SK-N-SH (cell line): ENCODE measurements at regions not wholly inside any gene's neighbourhood (a gene's known extent, or its start where the extent isn't known, plus 50 kb on each side); places are given as distances from the start of the nearest gene placed in this dataset.
"Not testable (repeated sequence)": the region's sequence is repeated elsewhere in the genome, so short reads cannot be mapped to it uniquely, and the experiment has no call there.

Experiments
- CTCF ChIA-PET: fragments of 300-600, 350-600 bp; formaldehyde crosslinking; extraction: SDS; loops from one replicate; lab custom pipeline; 2021; lab: Yijun Ruan, JAX
- POLR2A ChIA-PET: fragments of 350-600 bp; sonication (Branson Sonifier 250); formaldehyde crosslinking; extraction: SDS; loops from one replicate; lab custom pipeline; 2020; ENCODE audit warnings: antibody characterized with exemption, inconsistent platforms; lab: Yijun Ruan, JAX
- DNase-seq: peaks from one replicate; pipeline ENCODE4 v3.0.0; 2012
- H2AFZ ChIP-seq: fragments of 200-600 bp; sonication (generic); 2 replicates; pipeline ENCODE4 v1.8.1; 2016; ENCODE audit warnings: antibody characterized with exemption, mild to moderate bottlenecking, low read depth
- H3F3A ChIP-seq: fragments of 200-600 bp; sonication (generic); replicated peaks from 2 replicates; pipeline ENCODE3; 2016; ENCODE audit warnings: antibody characterized with exemption, mild to moderate bottlenecking; ENCODE audit not compliant: insufficient read depth
- H3K27ac ChIP-seq, 2 experiments: fragments of 200-500 bp in 1 of 2; fragments of 200-600 bp in 1 of 2; sonication (Bioruptor generic) in 1 of 2; sonication (generic), shearing (Covaris generic) in 1 of 2; 2 replicates each; pipeline versions ENCODE4 v1.5.1 to v1.6.1; 2014 to 2016; ENCODE audit warnings: low read depth in 2 of 2, inconsistent platforms in 1 of 2, low read length in 1 of 2, mild to moderate bottlenecking in 1 of 2, mixed read lengths in 1 of 2
- H3K27me3 ChIP-seq: fragments of 200-600 bp; sonication (generic), shearing (Covaris generic); 2 replicates; pipeline ENCODE4 v1.6.1; 2016; ENCODE audit warnings: mixed run types; ENCODE audit not compliant: insufficient read depth
- H3K36me3 ChIP-seq, 2 experiments: fragments of 200-500 bp in 1 of 2; fragments of 200-600 bp in 1 of 2; sonication (Bioruptor generic) in 1 of 2; sonication (generic) in 1 of 2; replicated peaks in 1 of 2; 2 replicates each; pipeline versions ENCODE3 to v1.5.1; 2014 to 2016; ENCODE audit warnings: low read length in 1 of 2, mild to moderate bottlenecking in 1 of 2; ENCODE audit not compliant: insufficient read depth in 2 of 2, control insufficient read depth in 1 of 2
- H3K4me1 ChIP-seq, 2 experiments: fragments of 200-500 bp in 1 of 2; fragments of 200-600 bp in 1 of 2; sonication (Bioruptor generic) in 1 of 2; sonication (generic), shearing (Covaris generic) in 1 of 2; 2 replicates each; pipeline versions ENCODE4 v1.5.1 to v1.6.1; 2014 to 2016; ENCODE audit warnings: low read depth in 1 of 2, low read length in 1 of 2, mixed run types in 1 of 2; ENCODE audit not compliant: insufficient read depth in 2 of 2, control insufficient read depth in 1 of 2
- H3K4me2 ChIP-seq: fragments of 200-600 bp; sonication (generic), shearing (Covaris generic); 2 replicates; pipeline ENCODE4 v1.6.1; 2017; ENCODE audit warnings: mixed run types
- H3K4me3 ChIP-seq, 2 experiments: fragments of 200-500 bp in 1 of 2; fragments of 200-600 bp in 1 of 2; sonication (Bioruptor generic) in 1 of 2; sonication (generic), shearing (Covaris generic) in 1 of 2; 2 replicates each; pipeline versions ENCODE4 v1.5.1 to v1.8.1; 2014 to 2016; ENCODE audit warnings: low read depth in 2 of 2, inconsistent platforms in 1 of 2, low read length in 1 of 2, mild to moderate bottlenecking in 1 of 2, mixed read lengths in 1 of 2, moderate library complexity in 1 of 2
- H3K79me2 ChIP-seq: fragments of 200-600 bp; sonication (generic); 2 replicates; pipeline ENCODE4 v1.8.1; 2017; ENCODE audit warnings: mild to moderate bottlenecking; ENCODE audit not compliant: insufficient read depth
- H3K9ac ChIP-seq: fragments of 200-600 bp; sonication (generic); 2 replicates; pipeline ENCODE4 v1.6.1; 2017; ENCODE audit warnings: mixed run types
- H3K9me2 ChIP-seq: fragments of 200-600 bp; sonication (generic); 2 replicates; pipeline ENCODE4 v1.6.1; 2017; ENCODE audit warnings: mixed run types
- H3K9me3 ChIP-seq: fragments of 200-600 bp; sonication (generic); 2 replicates; pipeline ENCODE4 v1.6.1; 2017; ENCODE audit warnings: mixed run types, mild to moderate bottlenecking, moderate library complexity
- H4K20me1 ChIP-seq: fragments of 200-600 bp; sonication (generic); 2 replicates; pipeline ENCODE4 v1.6.1; 2017; ENCODE audit warnings: mild to moderate bottlenecking, mixed run types; ENCODE audit not compliant: insufficient read depth
- CTCF ChIP-seq: fragments of 200-600 bp; sonication (generic); IDR thresholded peaks from 2 replicates; pipeline ENCODE4 v1.6.1; 2017; ENCODE audit warnings: antibody characterized with exemption, mild to moderate bottlenecking, moderate library complexity
- ELF1 ChIP-seq: IDR thresholded peaks from 2 replicates; pipeline ENCODE4 v1.4.0; 2012
- EP300 ChIP-seq, 2 experiments: IDR thresholded peaks; 2 replicates each; pipeline versions ENCODE4 v1.4.0 to v1.6.1; 2012; ENCODE audit warnings: borderline replicate concordance in 1 of 2, low read depth in 1 of 2, low read length in 1 of 2
- GABPA ChIP-seq: IDR thresholded peaks from 2 replicates; pipeline ENCODE4 v1.4.0; 2012; ENCODE audit warnings: low read depth, mild to moderate bottlenecking
- IRF3 ChIP-seq: fragments of 150-350 bp; IDR thresholded peaks from 2 replicates; pipeline ENCODE4 v1.6.1; 2016; ENCODE audit warnings: mild to moderate bottlenecking, low read depth, low read length
- NRF1 ChIP-seq: IDR thresholded peaks from 2 replicates; pipeline ENCODE4 v1.6.1; 2012; ENCODE audit warnings: low read depth, mild to moderate bottlenecking, low read length
- POLR2AphosphoS5 ChIP-seq: IDR thresholded peaks from 2 replicates; pipeline ENCODE4 v1.6.1; 2012; ENCODE audit warnings: low read depth, low read length
- RAD21 ChIP-seq: IDR thresholded peaks from 2 replicates; pipeline ENCODE4 v1.6.1; 2012; ENCODE audit warnings: mild to moderate bottlenecking, low read length
- RFX5 ChIP-seq: IDR thresholded peaks from 2 replicates; pipeline ENCODE4 v1.6.1; 2012; ENCODE audit warnings: mild to moderate bottlenecking, improper control_type of control experiment, low read length
- TAF1 ChIP-seq: IDR thresholded peaks from 2 replicates; pipeline ENCODE4 v1.6.1; 2012; ENCODE audit warnings: low read depth, mild to moderate bottlenecking, low read length, moderate library complexity, borderline replicate concordance
- TCF12 ChIP-seq: IDR thresholded peaks from 2 replicates; pipeline ENCODE4 v1.4.0; 2012
- ZBTB33 ChIP-seq: IDR thresholded peaks from 2 replicates; pipeline ENCODE4 v1.4.0; 2012; ENCODE audit warnings: low read depth, borderline replicate concordance
- WGBS: methylation state at CpG from one replicate; pipeline ENCODE4 v1.1.6; 2017; ENCODE audit warnings: low lambda C conversion rate; 5-methylcytosine and 5-hydroxymethylcytosine counted together
- TF ChIP-seq, protein P1 (sequence below): fragments of 150-350 bp; IDR thresholded peaks from 2 replicates; pipeline ENCODE4 v1.6.1; 2017; ENCODE audit warnings: antibody characterized with exemption, low read length, low read depth, borderline replicate concordance
- TF ChIP-seq, protein P2 (sequence below): IDR thresholded peaks from 2 replicates; pipeline ENCODE4 v1.4.0; 2012; ENCODE audit warnings: low read depth

GRCh38 chr7:57775396-57776088 lies 325.6 kb downstream of the ZNF716 start:
- Histone ChIP-seq H3K4me1 (no peaks in the 10 kb centered on the region), H4K20me1 (no peaks in the 10 kb centered on the region), H2AFZ (no peak overlapping the region), H3K9me2 (no peaks in the 10 kb centered on the region), H3K27me3 (no peaks in the 10 kb centered on the region), H3K9me3 (no peaks in the 10 kb centered on the region), H3F3A (no peaks in the 10 kb centered on the region), H3K79me2 (no peaks in the 10 kb centered on the region), H3K27ac (no peak overlapping the region), H3K9ac (no peak overlapping the region), H3K4me3 (no peak overlapping the region; a peak in 1 of 4 replicates), H3K36me3 (no peaks in the 10 kb centered on the region), H3K4me2 (no peak overlapping the region)
- POLR2A ChIA-PET = no interaction called here
- TF ChIP-seq ZBTB33 = no peak
- no peak for TF ChIP-seq ELF1
- no peak for TF ChIP-seq RFX5
- TF ChIP-seq TCF12 = no peak
- WGBS = 17% methylated on average over 17 of the region's 17 CpGs
- CTCF ChIA-PET = no interaction called here
- DNase-seq = no peak

GRCh38 chr7:57776136-57776856 lies 326.3 kb downstream of the ZNF716 start:
- H3K9me3 ChIP-seq, CTCF ChIA-PET, H3K4me1 ChIP-seq, H2AFZ ChIP-seq, H3K9ac ChIP-seq, H3K4me2 ChIP-seq, H3K36me3 ChIP-seq, H4K20me1 ChIP-seq, H3K27ac ChIP-seq, H3F3A ChIP-seq, H3K9me2 ChIP-seq, POLR2A ChIA-PET, H3K79me2 ChIP-seq, H3K27me3 ChIP-seq: not testable (repeated sequence)
- DNase-seq = peak; percentile 59
- 27% methylated on average over 35 of the region's 36 CpGs for WGBS
- peak overlapping the region in 1 of 2 experiments; percentile 15; a peak in 1 of 4 replicates for H3K4me3 ChIP-seq
- TF ChIP-seq NRF1 = peak; percentile 44; the same call in 1 of the 2 replicates

DNA sequence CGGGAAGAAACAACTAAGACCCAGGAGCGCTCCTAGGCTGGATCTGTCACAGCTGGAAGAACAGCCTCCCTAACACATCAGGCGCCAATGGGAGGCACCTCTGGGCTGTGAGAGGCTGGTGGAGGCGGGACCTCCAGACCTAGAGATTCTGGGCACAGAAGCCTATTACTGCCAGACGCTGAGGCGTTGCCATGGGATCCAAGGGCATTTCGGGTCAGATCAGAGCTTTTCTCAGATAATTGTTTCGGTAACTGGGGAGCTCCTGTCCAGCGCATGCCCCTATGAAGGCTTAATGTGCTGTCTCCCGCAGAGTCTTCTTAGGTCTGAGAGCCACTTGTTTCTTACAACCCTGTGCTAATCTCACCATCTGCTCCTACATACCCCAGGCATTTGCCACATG lies 339.2 kb downstream of the ZNF716 start:
- no peaks in the 10 kb centered on the region for H3K79me2 ChIP-seq
- no peak overlapping the region for H3K4me3 ChIP-seq
- H3F3A ChIP-seq = no peaks in the 10 kb centered on the region
- no peak overlapping the region for H3K4me2 ChIP-seq
- no peak overlapping the region for H3K9ac ChIP-seq
- H4K20me1 ChIP-seq = no peaks in the 10 kb centered on the region
- no peaks in the 10 kb centered on the region for H3K27me3 ChIP-seq
- no peaks in the 10 kb centered on the region for H3K9me2 ChIP-seq
- H3K9me3 ChIP-seq = 0 out of 2 replicates have a peak, but pooled peaks cover 3% of the 10 kb centered on the region
- no peaks in the 10 kb centered on the region for H3K36me3 ChIP-seq
- no peaks in the 10 kb centered on the region; a peak in 1 of 4 replicates for H3K4me1 ChIP-seq
- 6% methylated on average over 10 of the region's 10 CpGs for WGBS
- CTCF ChIA-PET = no interaction called here
- DNase-seq = no peak
- H2AFZ ChIP-seq = no peak overlapping the region
- no peak overlapping the region for H3K27ac ChIP-seq
- POLR2A ChIA-PET = no interaction called here
- TF ChIP-seq, protein P1, sequence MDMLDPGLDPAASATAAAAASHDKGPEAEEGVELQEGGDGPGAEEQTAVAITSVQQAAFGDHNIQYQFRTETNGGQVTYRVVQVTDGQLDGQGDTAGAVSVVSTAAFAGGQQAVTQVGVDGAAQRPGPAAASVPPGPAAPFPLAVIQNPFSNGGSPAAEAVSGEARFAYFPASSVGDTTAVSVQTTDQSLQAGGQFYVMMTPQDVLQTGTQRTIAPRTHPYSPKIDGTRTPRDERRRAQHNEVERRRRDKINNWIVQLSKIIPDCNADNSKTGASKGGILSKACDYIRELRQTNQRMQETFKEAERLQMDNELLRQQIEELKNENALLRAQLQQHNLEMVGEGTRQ = no peak
- no peak for TF ChIP-seq EP300 (IDR thresholded peaks at IDR 0.05; ENCODE audit: borderline replicate concordance in 1 of 2, low read depth in 1 of 2, low read length in 1 of 2)
- no peak for TF ChIP-seq TAF1
- TF ChIP-seq GABPA = no peak
- TF ChIP-seq CTCF = no peak
- TF ChIP-seq RAD21 = no peak
- no peak for TF ChIP-seq POLR2AphosphoS5
- no peak for TF ChIP-seq IRF3
- no peak for TF ChIP-seq TCF12
- no peak for TF ChIP-seq NRF1
- TF ChIP-seq, protein P2, sequence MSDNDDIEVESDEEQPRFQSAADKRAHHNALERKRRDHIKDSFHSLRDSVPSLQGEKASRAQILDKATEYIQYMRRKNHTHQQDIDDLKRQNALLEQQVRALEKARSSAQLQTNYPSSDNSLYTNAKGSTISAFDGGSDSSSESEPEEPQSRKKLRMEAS = no peak
